ENCODE measurements at regions not wholly inside any gene's neighbourhood (a gene's known extent, or its start where the extent isn't known, plus 50 kb on each side); places are given as distances from the start of the nearest gene placed in this dataset.
"Not testable (repeated sequence)": the region's sequence is repeated elsewhere in the genome, so short reads cannot be mapped to it uniquely, and the experiment has no call there.

- DNase-seq = no peak
Observed at GRCh38 chr1:143691971-143692529, 279.7 kb downstream of the FAM72C start.

GRCh38 chr1:143691400-143691891 lies 280.3 kb downstream of the FAM72C start:
- no peak for DNase-seq

GRCh38 chr1:143689781-143690180 lies 282.0 kb downstream of the FAM72C start:
- DNase-seq = no peak

GRCh38 chr1:143680304-143680703 lies 291.5 kb downstream of the FAM72C start:
- no peak for DNase-seq

GRCh38 chr1:143672983-143673382 lies 298.8 kb downstream of the FAM72C start:
- no peak for DNase-seq

- DNase-seq = no peak
Observed at GRCh38 chr1:143667730-143668129, 304.1 kb downstream of the FAM72C start.

GRCh38 chr1:143666851-143667250 lies 304.9 kb downstream of the FAM72C start:
- DNase-seq = no peak

- DNase-seq = no peak
Observed at GRCh38 chr1:143665606-143666005, 306.2 kb downstream of the FAM72C start.

GRCh38 chr1:143663056-143663455 lies 308.7 kb downstream of the FAM72C start:
- not testable (repeated sequence) for DNase-seq

GRCh38 chr1:143661418-143662101 lies 310.2 kb downstream of the FAM72C start:
- DNase-seq = no peak

GRCh38 chr1:143660354-143660941 lies 311.3 kb downstream of the FAM72C start:
- DNase-seq = no peak

- no peak for DNase-seq
Observed at GRCh38 chr1:143653429-143653802, 318.4 kb downstream of the FAM72C start.

- DNase-seq = no peak
Observed at GRCh38 chr1:143652744-143653428, 318.9 kb downstream of the FAM72C start.

- no peak for DNase-seq
Observed at GRCh38 chr1:143652187-143652586, 319.6 kb downstream of the FAM72C start.

- DNase-seq = no peak
Observed at GRCh38 chr1:143651350-143651992, 320.3 kb downstream of the FAM72C start.

GRCh38 chr1:143644035-143644434 lies 327.8 kb downstream of the FAM72C start:
- DNase-seq = not testable (repeated sequence)

GRCh38 chr1:143643148-143643885 lies 328.5 kb downstream of the FAM72C start:
- DNase-seq = no peak

GRCh38 chr1:143625886-143626285 lies 345.9 kb downstream of the FAM72C start:
- no peak for DNase-seq

- DNase-seq = no peak
Observed at GRCh38 chr1:143619851-143620250, 351.9 kb downstream of the FAM72C start.

- no peak for DNase-seq
Observed at GRCh38 chr1:143611159-143611558, 360.6 kb downstream of the FAM72C start.

GRCh38 chr1:143610196-143610595 lies 361.6 kb downstream of the FAM72C start:
- DNase-seq = no peak

- DNase-seq = no peak
Observed at GRCh38 chr1:143604887-143605286, 366.9 kb downstream of the FAM72C start.

GRCh38 chr1:143584508-143584907 lies 387.3 kb downstream of the FAM72C start:
- no peak for DNase-seq
